ENCODE measurements at regions not wholly inside any gene's neighbourhood (a gene's known extent, or its start where the extent isn't known, plus 50 kb on each side); places are given as distances from the start of the nearest gene placed in this dataset.
"Not testable (repeated sequence)": the region's sequence is repeated elsewhere in the genome, so short reads cannot be mapped to it uniquely, and the experiment has no call there.

- DNase-seq = no peak
Observed at GRCh38 chr12:129959889-129960288, 56.1 kb upstream of the TMEM132D start.

- DNase-seq = no peak
Observed at GRCh38 chr12:129961091-129961490, 57.3 kb upstream of the TMEM132D start.

GRCh38 chr12:129961856-129962255 lies 58.0 kb upstream of the TMEM132D start:
- no peak for DNase-seq

- DNase-seq = no peak
Observed at GRCh38 chr12:129964300-129964699, 60.5 kb upstream of the TMEM132D start.

- DNase-seq = no peak
Observed at GRCh38 chr12:129964826-129965457, 61.1 kb upstream of the TMEM132D start.

- DNase-seq = no peak
Observed at GRCh38 chr12:129966146-129966995, 62.5 kb upstream of the TMEM132D start.

GRCh38 chr12:129971721-129972120 lies 67.9 kb upstream of the TMEM132D start:
- no peak for DNase-seq

GRCh38 chr12:129973236-129973961 lies 69.6 kb upstream of the TMEM132D start:
- no peak for DNase-seq

GRCh38 chr12:129984106-129984505 lies 80.3 kb upstream of the TMEM132D start:
- DNase-seq = peak in 1 of 56 donors; percentile 12

GRCh38 chr12:129987841-129988240 lies 84.0 kb upstream of the TMEM132D start:
- DNase-seq = no peak

- no peak for DNase-seq
Observed at GRCh38 chr12:129994634-129995033, 90.8 kb upstream of the TMEM132D start.

- DNase-seq = no peak
Observed at GRCh38 chr12:129997239-129997638, 93.4 kb upstream of the TMEM132D start.

GRCh38 chr12:130004310-130004877 lies 100.6 kb upstream of the TMEM132D start:
- not testable (repeated sequence) for DNase-seq

- no peak for DNase-seq
Observed at GRCh38 chr12:130007771-130008170, 103.9 kb upstream of the TMEM132D start.

GRCh38 chr12:130008241-130008640 lies 104.4 kb upstream of the TMEM132D start:
- DNase-seq = no peak

GRCh38 chr12:130009961-130010360 lies 106.1 kb upstream of the TMEM132D start:
- DNase-seq = peak in 13 of 56 donors; percentile 7 to 38 (median 11)

- no peak for DNase-seq
Observed at GRCh38 chr12:130011611-130012385, 108.0 kb upstream of the TMEM132D start.

GRCh38 chr12:130013771-130014484 lies 110.1 kb upstream of the TMEM132D start:
- DNase-seq = peak in 53 of 56 donors; percentile 16 to 92 (median 69)

- DNase-seq = peak in 36 of 56 donors; percentile 9 to 74 (median 48)
Observed at GRCh38 chr12:130014485-130014807, 110.6 kb upstream of the TMEM132D start.

- DNase-seq = no peak
Observed at GRCh38 chr12:130016194-130016593, 112.4 kb upstream of the TMEM132D start.

Data from nucleus accumbens (tissue), 56 donors.